ENCODE measurements at regions not wholly inside any gene's neighbourhood (a gene's known extent, or its start where the extent isn't known, plus 50 kb on each side); places are given as distances from the start of the nearest gene placed in this dataset.
A peak's percentile ranks its signal among the peaks of the same experiment; 100 is the strongest.

- Mint-ChIP-seq H3K36me3 (ENCODE audit: insufficient read depth, unreplicated experiment) (no peaks in the 10 kb centered on the region), H3K4me3 (ENCODE audit: unreplicated experiment) (no peak overlapping the region), H3K9me3 (ENCODE audit: unreplicated experiment) (no peaks in the 10 kb centered on the region), H3K27ac (ENCODE audit: unreplicated experiment) (no peak overlapping the region), H3K27me3 (ENCODE audit: insufficient read depth, unreplicated experiment) (peaks cover 3% of the 10 kb centered on the region), H3K4me1 (ENCODE audit: low read depth, unreplicated experiment) (no peaks in the 10 kb centered on the region)
- ChIA-PET POLR2A (no interaction called here), CTCF (no interaction called here)
- H3K4me3 ChIP-seq (ENCODE audit: low read depth, low read length), result no peak overlapping the region
- H3K27me3 ChIP-seq (replicated peaks; ENCODE audit: control insufficient read depth, insufficient read depth, low read length), result no peaks in the 10 kb centered on the region
- TF ChIP-seq, protein P1, sequence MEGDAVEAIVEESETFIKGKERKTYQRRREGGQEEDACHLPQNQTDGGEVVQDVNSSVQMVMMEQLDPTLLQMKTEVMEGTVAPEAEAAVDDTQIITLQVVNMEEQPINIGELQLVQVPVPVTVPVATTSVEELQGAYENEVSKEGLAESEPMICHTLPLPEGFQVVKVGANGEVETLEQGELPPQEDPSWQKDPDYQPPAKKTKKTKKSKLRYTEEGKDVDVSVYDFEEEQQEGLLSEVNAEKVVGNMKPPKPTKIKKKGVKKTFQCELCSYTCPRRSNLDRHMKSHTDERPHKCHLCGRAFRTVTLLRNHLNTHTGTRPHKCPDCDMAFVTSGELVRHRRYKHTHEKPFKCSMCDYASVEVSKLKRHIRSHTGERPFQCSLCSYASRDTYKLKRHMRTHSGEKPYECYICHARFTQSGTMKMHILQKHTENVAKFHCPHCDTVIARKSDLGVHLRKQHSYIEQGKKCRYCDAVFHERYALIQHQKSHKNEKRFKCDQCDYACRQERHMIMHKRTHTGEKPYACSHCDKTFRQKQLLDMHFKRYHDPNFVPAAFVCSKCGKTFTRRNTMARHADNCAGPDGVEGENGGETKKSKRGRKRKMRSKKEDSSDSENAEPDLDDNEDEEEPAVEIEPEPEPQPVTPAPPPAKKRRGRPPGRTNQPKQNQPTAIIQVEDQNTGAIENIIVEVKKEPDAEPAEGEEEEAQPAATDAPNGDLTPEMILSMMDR (IDR thresholded peaks at IDR 0.05; ENCODE audit: insufficient read depth in 1 of 2, low read depth in 1 of 2, low read length in 1 of 2, severe bottlenecking in 1 of 2, unreplicated experiment in 1 of 2), result peak in 1 of 2 experiments; percentile 1
- no peaks in the 10 kb centered on the region for H3K36me3 ChIP-seq (ENCODE audit: control insufficient read depth, insufficient read depth, low read length)
- H3K9me3 ChIP-seq, result no peaks in the 10 kb centered on the region
- peak in 1 of 2 experiments; percentile 5 for DNase-seq
- BruUV-seq (replicated peaks), result no TSS peak
- intact Hi-C loops (cut with micrococcal nuclease; ENCODE audit: unreplicated experiment), result no loop called here
- H3K4me1 ChIP-seq, result no peaks in the 10 kb centered on the region
Observed at GRCh38 chr9:120032639-120033038, 547.3 kb downstream of the CDK5RAP2 start.

DNA sequence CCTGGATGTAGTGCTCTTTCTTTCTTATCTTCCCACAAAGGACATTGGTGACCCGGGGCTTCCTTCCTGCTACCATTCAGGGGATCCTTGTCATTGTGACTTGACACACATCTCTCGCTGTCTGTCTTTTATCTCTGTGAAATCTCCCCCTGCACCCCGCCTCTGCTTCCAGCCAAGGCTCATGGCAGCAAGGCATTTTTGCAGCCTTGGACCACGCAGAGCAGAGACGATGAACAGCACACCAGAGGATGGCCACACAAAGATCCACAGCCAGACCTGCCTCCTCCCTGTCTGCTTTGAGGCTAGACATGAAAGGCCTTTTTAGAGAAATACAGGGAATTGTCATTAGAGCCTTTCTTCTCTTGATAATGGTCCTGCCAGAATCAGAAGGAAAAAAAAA, 549.1 kb downstream of the CDK5RAP2 start:
- POLR2A ChIA-PET, result no interaction called here
- TF ChIP-seq, protein P1 (IDR thresholded peaks at IDR 0.05; ENCODE audit: insufficient read depth in 1 of 2, low read depth in 1 of 2, low read length in 1 of 2, severe bottlenecking in 1 of 2, unreplicated experiment in 1 of 2), result no peak
- Mint-ChIP-seq H3K27me3 (ENCODE audit: insufficient read depth, unreplicated experiment) (peaks cover 3% of the 10 kb centered on the region), H3K27ac (ENCODE audit: unreplicated experiment) (no peak overlapping the region), H3K36me3 (ENCODE audit: insufficient read depth, unreplicated experiment) (no peaks in the 10 kb centered on the region), H3K4me1 (ENCODE audit: low read depth, unreplicated experiment) (no peaks in the 10 kb centered on the region), H3K4me3 (ENCODE audit: unreplicated experiment) (no peak overlapping the region), H3K9me3 (ENCODE audit: unreplicated experiment) (no peaks in the 10 kb centered on the region)
- no peak for DNase-seq
- Histone ChIP-seq H3K27me3 (replicated peaks; ENCODE audit: control insufficient read depth, insufficient read depth, low read length) (no peaks in the 10 kb centered on the region), H3K4me1 (no peaks in the 10 kb centered on the region), H3K36me3 (ENCODE audit: control insufficient read depth, insufficient read depth, low read length) (no peaks in the 10 kb centered on the region), H3K4me3 (ENCODE audit: low read depth, low read length) (no peak overlapping the region), H3K9me3 (no peaks in the 10 kb centered on the region)
- intact Hi-C loops (cut with micrococcal nuclease; ENCODE audit: unreplicated experiment), result no loop called here
- CTCF ChIA-PET, result no interaction called here
- BruUV-seq (replicated peaks), result no TSS peak

DNA sequence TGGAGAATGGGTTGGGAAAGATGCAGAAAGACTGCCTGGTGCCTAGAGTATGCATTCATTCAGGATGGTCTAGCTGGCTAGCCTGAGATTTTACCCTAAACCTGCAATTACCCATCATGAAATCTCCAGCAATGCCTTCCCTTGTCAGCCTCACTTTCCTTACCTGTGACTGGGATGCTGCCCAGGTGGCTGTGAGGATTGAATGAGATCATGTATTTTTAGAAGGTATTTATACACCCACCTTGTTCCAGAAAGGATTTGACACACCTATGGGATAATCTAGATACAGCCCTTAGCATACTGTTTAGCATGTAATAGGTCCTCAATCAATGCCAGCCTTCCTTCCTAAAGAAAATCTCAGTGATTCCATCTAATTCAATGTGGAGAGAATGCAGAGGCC, 561.4 kb downstream of the CDK5RAP2 start:
- peaks cover 14% of the 10 kb centered on the region for H3K27me3 Mint-ChIP-seq (ENCODE audit: insufficient read depth, unreplicated experiment)
- TF ChIP-seq, protein P1 (IDR thresholded peaks at IDR 0.05; ENCODE audit: insufficient read depth in 1 of 2, low read depth in 1 of 2, low read length in 1 of 2, severe bottlenecking in 1 of 2, unreplicated experiment in 1 of 2), result no peak
- Histone ChIP-seq H3K4me1 (no peaks in the 10 kb centered on the region), H3K36me3 (ENCODE audit: control insufficient read depth, insufficient read depth, low read length) (no peaks in the 10 kb centered on the region), H3K27me3 (replicated peaks; ENCODE audit: control insufficient read depth, insufficient read depth, low read length) (no peaks in the 10 kb centered on the region), H3K4me3 (ENCODE audit: low read depth, low read length) (no peak overlapping the region), H3K9me3 (no peaks in the 10 kb centered on the region; the same call in 1 of the 2 replicates)
- CTCF ChIA-PET, result no interaction called here
- H3K4me3 Mint-ChIP-seq (ENCODE audit: unreplicated experiment), result no peak overlapping the region
- H3K4me1 Mint-ChIP-seq (ENCODE audit: low read depth, unreplicated experiment), result no peaks in the 10 kb centered on the region
- no TSS peak for BruUV-seq (replicated peaks)
- POLR2A ChIA-PET, result no interaction called here
- intact Hi-C loops (cut with micrococcal nuclease; ENCODE audit: unreplicated experiment), result no loop called here
- no peaks in the 10 kb centered on the region for H3K36me3 Mint-ChIP-seq (ENCODE audit: insufficient read depth, unreplicated experiment)
- no peaks in the 10 kb centered on the region for H3K9me3 Mint-ChIP-seq (ENCODE audit: unreplicated experiment)
- H3K27ac Mint-ChIP-seq (ENCODE audit: unreplicated experiment), result no peak overlapping the region
- no peak for DNase-seq
